ENCODE measurements at regions not wholly inside any gene's neighbourhood (a gene's known extent, or its start where the extent isn't known, plus 50 kb on each side); places are given as distances from the start of the nearest gene placed in this dataset.
"Not testable (repeated sequence)": the region's sequence is repeated elsewhere in the genome, so short reads cannot be mapped to it uniquely, and the experiment has no call there.

DNA sequence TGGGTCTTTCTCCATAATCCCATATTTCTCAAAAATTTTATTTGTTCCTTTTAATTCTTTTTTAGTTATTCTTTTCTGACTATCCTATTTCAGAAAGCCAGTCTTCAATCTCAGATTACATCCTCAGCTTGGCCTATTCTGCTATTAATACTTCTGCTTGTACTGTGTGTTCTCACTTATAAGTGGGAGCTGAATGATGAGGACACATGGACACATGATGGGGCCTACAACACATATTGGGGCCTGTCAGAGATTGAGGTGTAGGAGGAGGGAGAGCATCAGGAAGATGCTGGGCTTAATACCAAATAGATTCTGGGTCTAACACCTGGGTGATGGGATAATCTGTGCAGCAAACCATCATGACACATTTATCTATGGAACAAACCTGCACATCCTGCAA lies 82.3 kb downstream of the MAGEE1 start:
- no peak for DNase-seq (ENCODE audit: low read depth in 3 of 3)

- no peak for DNase-seq (ENCODE audit: low read depth in 3 of 3)
Observed at GRCh38 chrX:76517544-76517943, 90.0 kb downstream of the MAGEE1 start.

GRCh38 chrX:76520273-76521054 lies 93.0 kb downstream of the MAGEE1 start:
- DNase-seq (ENCODE audit: low read depth in 3 of 3), result no peak

- not testable (repeated sequence) for DNase-seq (ENCODE audit: low read depth in 3 of 3)
Observed at GRCh38 chrX:76535675-76536074, 108.2 kb downstream of the MAGEE1 start.

DNA sequence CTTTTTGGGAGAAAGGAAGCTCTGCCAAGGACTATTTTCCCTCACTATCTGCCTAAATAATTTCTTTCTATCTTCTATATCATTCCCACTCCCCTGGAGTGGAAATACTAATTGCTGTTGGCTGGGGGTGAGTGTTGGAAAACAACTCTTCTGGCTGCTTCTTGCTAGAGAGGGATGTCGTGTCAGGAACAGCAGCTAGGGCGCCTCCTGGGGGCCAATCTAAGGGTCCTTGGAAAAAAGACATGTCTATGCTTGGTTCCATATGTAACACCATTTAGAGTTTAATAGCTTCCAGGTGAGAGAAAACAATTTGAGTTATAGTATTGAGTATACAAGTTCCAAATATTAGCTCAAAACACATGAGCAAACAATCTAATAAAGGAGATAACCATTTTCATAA lies 111.3 kb downstream of the MAGEE1 start:
- no peak for DNase-seq (ENCODE audit: low read depth in 3 of 3)

DNA sequence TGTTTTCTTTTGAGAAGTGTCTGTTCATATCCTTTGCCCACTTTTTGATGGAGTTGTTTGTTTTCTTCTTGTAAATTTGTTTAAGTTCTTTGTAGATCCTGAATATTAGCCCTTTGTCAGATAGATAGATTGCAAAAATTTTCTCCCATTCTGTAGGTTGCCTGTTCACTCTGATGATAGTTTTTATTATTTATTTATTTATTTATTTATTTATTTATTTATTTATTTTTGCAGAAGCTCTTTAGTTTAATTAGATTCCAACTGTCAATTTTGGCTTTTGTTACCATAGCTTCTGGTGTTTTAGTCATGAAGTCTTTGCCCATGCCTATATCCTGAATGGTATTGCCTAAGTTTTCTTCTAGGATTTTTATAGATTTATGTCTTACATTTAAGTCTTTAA lies 115.9 kb downstream of the MAGEE1 start:
- not testable (repeated sequence) for DNase-seq (ENCODE audit: low read depth in 3 of 3)

DNA sequence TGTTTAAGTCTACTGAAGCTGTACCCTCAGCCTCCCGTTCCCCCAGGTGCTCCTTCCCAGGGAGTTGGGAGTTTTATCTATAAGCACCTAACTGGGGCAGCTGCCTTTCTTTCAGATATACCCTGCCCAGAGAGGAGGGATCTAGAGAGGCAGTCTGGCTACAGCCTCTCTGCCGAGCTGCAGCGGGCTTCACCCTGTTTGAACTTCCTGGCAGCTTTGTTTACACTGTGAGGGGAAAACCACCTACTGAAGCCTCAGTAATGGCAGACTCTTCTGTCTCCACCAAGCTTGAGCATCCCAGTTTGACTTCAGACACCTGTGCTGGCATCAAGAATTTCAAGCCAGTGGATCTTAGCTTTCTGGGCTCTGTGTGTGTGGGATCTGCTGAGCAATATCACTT lies 122.5 kb downstream of the MAGEE1 start:
- DNase-seq (ENCODE audit: low read depth in 3 of 3), result no peak

- DNase-seq (ENCODE audit: low read depth in 3 of 3), result no peak
Observed at GRCh38 chrX:76555269-76555668, 127.8 kb downstream of the MAGEE1 start.

DNA sequence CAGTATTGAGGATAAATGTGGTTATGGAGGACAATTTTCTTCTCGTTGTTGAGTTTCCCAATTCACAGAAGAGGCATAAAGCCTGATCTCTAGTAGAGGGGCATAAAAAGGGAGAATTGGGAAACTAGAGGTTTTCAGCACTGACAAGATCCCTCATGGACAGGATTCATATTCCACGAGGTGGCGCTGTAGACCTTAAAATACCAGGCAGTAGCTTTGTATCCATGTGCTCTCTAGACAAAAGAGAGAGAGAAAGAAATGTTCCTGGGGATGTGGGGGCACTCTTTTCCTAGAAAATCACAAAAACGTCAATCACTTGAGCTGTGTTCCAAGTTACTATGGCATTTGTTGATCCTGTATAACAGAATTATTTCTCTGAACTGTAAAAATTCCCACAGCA lies 128.3 kb downstream of the MAGEE1 start:
- peak in 1 of 3 donors; percentile 15 for DNase-seq (ENCODE audit: low read depth in 3 of 3)

GRCh38 chrX:76564842-76565241 lies 137.3 kb downstream of the MAGEE1 start:
- DNase-seq (ENCODE audit: low read depth in 3 of 3), result not testable (repeated sequence)

- DNase-seq (ENCODE audit: low read depth in 3 of 3), result no peak
Observed at GRCh38 chrX:76605390-76605789, 177.9 kb downstream of the MAGEE1 start.

GRCh38 chrX:76617020-76617419 lies 189.5 kb downstream of the MAGEE1 start:
- no peak for DNase-seq (ENCODE audit: low read depth in 3 of 3)

GRCh38 chrX:76643590-76643989 lies 216.1 kb downstream of the MAGEE1 start:
- no peak for DNase-seq (ENCODE audit: low read depth in 3 of 3)

DNA sequence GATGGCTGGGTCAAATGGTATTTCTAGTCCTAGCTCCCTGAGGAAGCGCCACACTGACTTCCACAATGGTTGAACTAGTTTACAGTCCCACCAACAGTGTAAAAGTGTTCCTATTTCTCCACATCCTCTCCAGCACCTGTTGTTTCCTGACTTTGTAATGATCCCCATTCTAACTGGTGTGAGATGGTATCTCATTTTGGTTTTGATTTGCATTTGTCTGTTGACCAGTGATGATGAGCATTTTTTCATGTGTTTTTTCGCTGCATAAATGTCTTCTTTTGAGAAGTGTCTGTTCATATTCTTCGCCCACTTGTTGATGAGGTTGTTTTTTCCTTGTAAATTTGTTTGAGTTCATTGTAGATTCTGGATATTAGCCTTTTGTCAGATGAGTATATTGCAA lies 223.9 kb downstream of the MAGEE1 start:
- not testable (repeated sequence) for DNase-seq (ENCODE audit: low read depth in 3 of 3)

DNA sequence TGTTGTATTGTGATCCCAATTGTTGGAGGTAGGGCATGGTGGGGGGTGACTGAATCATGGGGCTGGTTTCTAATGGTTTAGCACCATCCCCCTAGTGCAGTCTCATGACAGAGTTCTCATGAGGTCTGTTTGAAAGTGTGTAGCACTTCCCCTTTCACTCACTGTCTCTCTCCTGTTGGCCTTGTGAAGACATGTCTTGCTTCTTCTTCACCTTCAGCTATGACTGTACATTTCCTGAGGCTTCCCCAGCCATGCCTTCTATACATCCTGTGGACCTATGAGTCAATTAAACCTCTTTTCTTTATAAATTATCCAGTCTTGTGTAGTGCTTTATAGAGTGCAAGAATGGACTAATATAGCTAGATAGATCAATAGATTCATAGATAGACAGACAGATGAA lies 230.0 kb downstream of the MAGEE1 start:
- no peak for DNase-seq (ENCODE audit: low read depth in 3 of 3)
